IMR-90 (cell line): ENCODE measurements at regions not wholly inside any gene's neighbourhood (a gene's known extent, or its start where the extent isn't known, plus 50 kb on each side); places are given as distances from the start of the nearest gene placed in this dataset.

Experiments used
- ATAC-seq: fragments of 200-7000 bp; cut with Tn5 transposase; 2 replicates; pipeline ENCODE4 v1.9.1; 2020; ENCODE audit warnings: low read depth, mild to moderate bottlenecking, moderate library complexity
- BruUV-seq: library from RNA; stranded (reverse); fragments of 400-500 nt; replicated peaks from 2 replicates; lab custom pipeline; 2021; lab: Mats Ljungman, UMichigan
- CTCF ChIA-PET: fragments of 300-600 bp; formaldehyde crosslinking; extraction: SDS; loops from one replicate; lab custom pipeline; 2021; ENCODE audit warnings: antibody characterized with exemption; lab: Yijun Ruan, JAX
- POLR2A ChIA-PET: fragments of 300-600 bp; sonication (Branson Sonifier 250); formaldehyde crosslinking; loops from one replicate; lab custom pipeline; 2022; ENCODE audit warnings: antibody characterized with exemption; ENCODE audit not compliant: unreplicated experiment; lab: Charles Lee
- DNase-seq: peaks from one replicate; pipeline ENCODE4 v3.0.0; 2013
- H2AFZ ChIP-seq: replicated peaks from 2 replicates; pipeline ENCODE3; 2013; ENCODE audit warnings: low read length, mild to moderate bottlenecking; ENCODE audit not compliant: poor library complexity
- H2AK5ac ChIP-seq: 2 replicates; pipeline ENCODE4 v1.6.1; 2013; ENCODE audit warnings: low read depth, low read length, inconsistent platforms
- H2AK9ac ChIP-seq: replicated peaks from 2 replicates; pipeline ENCODE3; 2013; ENCODE audit warnings: mild to moderate bottlenecking, low read depth, low read length, moderate library complexity; ENCODE audit not compliant: poor library complexity
- H2BK120ac ChIP-seq: 2 replicates; pipeline ENCODE4 v1.6.1; 2013; ENCODE audit warnings: low read depth, low read length, inconsistent platforms
- H2BK15ac ChIP-seq: 3 replicates; pipeline ENCODE4 v1.6.1; 2013; ENCODE audit warnings: low read depth, low read length, inconsistent platforms
- H2BK20ac ChIP-seq: 2 replicates; pipeline ENCODE4 v1.6.1; 2013; ENCODE audit warnings: low read depth, mild to moderate bottlenecking, inconsistent platforms, low read length, moderate library complexity
- H2BK5ac ChIP-seq: 2 replicates; pipeline ENCODE4 v1.6.1; 2013; ENCODE audit warnings: mild to moderate bottlenecking, low read depth, low read length, inconsistent platforms; ENCODE audit not compliant: poor library complexity, severe bottlenecking
- H3K14ac ChIP-seq: replicated peaks from 2 replicates; pipeline ENCODE4 v1.6.1; 2013; ENCODE audit warnings: low read depth, low read length, inconsistent platforms
- H3K18ac ChIP-seq: 2 replicates; pipeline ENCODE4 v1.6.1; 2013; ENCODE audit warnings: low read depth, low read length, control low read depth
- H3K23ac ChIP-seq: 2 replicates; pipeline ENCODE4 v1.6.1; 2013; ENCODE audit warnings: low read depth, low read length, inconsistent platforms
- H3K27ac ChIP-seq: 2 replicates; pipeline ENCODE4 v1.5.1; 2013; ENCODE audit warnings: mild to moderate bottlenecking, control low read depth, low read length; ENCODE audit not compliant: insufficient read depth
- H3K27me3 ChIP-seq: 2 replicates; pipeline ENCODE4 v1.6.1; 2013; ENCODE audit warnings: low read length; ENCODE audit not compliant: control insufficient read depth, insufficient read depth
- H3K36me3 ChIP-seq: 2 replicates; pipeline ENCODE4 v1.6.1; 2013; ENCODE audit warnings: low read length, mixed read lengths; ENCODE audit not compliant: control insufficient read depth, insufficient read depth
- H3K4ac ChIP-seq: 2 replicates; pipeline ENCODE4 v1.6.1; 2013; ENCODE audit warnings: low read depth, low read length, inconsistent platforms
- H3K4me1 ChIP-seq: 2 replicates; pipeline ENCODE4 v1.6.1; 2013; ENCODE audit warnings: low read length, mixed read lengths; ENCODE audit not compliant: control insufficient read depth, insufficient read depth
- H3K4me2 ChIP-seq: 2 replicates; pipeline ENCODE4 v1.6.1; 2013; ENCODE audit warnings: low read depth, mild to moderate bottlenecking, control low read depth, low read length, moderate library complexity
- H3K4me3 ChIP-seq: 2 replicates; pipeline ENCODE4 v1.5.1; 2013; ENCODE audit warnings: low read depth, mild to moderate bottlenecking, control low read depth, low read length, moderate library complexity; ENCODE audit not compliant: insufficient read depth
- H3K56ac ChIP-seq: 2 replicates; pipeline ENCODE4 v1.6.1; 2013; ENCODE audit warnings: low read length, inconsistent platforms; ENCODE audit not compliant: insufficient read depth; ENCODE audit errors: extremely low read depth
- H3K79me1 ChIP-seq, 2 experiments: 2 replicates each; pipeline ENCODE4 v1.6.1; 2013; ENCODE audit warnings: low read length in 2 of 2, inconsistent platforms in 1 of 2, low read depth in 1 of 2
- H3K9ac ChIP-seq: 2 replicates; pipeline ENCODE4 v1.6.1; 2013; ENCODE audit warnings: low read depth, low read length, control low read depth
- H3K9me1 ChIP-seq: 2 replicates; pipeline ENCODE4 v1.6.1; 2013; ENCODE audit warnings: low read length, inconsistent platforms; ENCODE audit not compliant: insufficient read depth
- H3K9me3 ChIP-seq: 2 replicates; pipeline ENCODE4 v1.6.1; 2013; ENCODE audit warnings: low read length; ENCODE audit not compliant: control insufficient read depth, insufficient read depth
- H4K20me1 ChIP-seq: 2 replicates; pipeline ENCODE4 v1.6.1; 2013; ENCODE audit warnings: low read length, inconsistent platforms; ENCODE audit not compliant: insufficient read depth
- H4K5ac ChIP-seq: 2 replicates; pipeline ENCODE4 v1.6.1; 2013; ENCODE audit warnings: mild to moderate bottlenecking, low read depth, low read length, control low read depth
- H4K8ac ChIP-seq, 2 experiments: 2 replicates each; pipeline ENCODE4 v1.6.1; 2013; ENCODE audit warnings: low read depth in 2 of 2, low read length in 2 of 2, control low read depth in 1 of 2, inconsistent platforms in 1 of 2
- H4K91ac ChIP-seq: 2 replicates; pipeline ENCODE4 v1.6.1; 2013; ENCODE audit warnings: low read depth, low read length, inconsistent platforms; ENCODE audit not compliant: insufficient read depth
- MXI1 ChIP-seq: IDR thresholded peaks from 2 replicates; pipeline ENCODE4 v1.6.1; 2012; ENCODE audit warnings: low read depth, mild to moderate bottlenecking, low read length, moderate library complexity, borderline replicate concordance
- WGBS, 2 experiments: methylation state at CpG; one replicate each; pipeline versions ENCODE4 v1.1.5 to v1.1.7; 2013; ENCODE audit warnings: missing lambda C conversion rate in 2 of 2; ENCODE audit not compliant: insufficient read length in 1 of 2; ENCODE audit errors: extremely low coverage in 2 of 2; 5-methylcytosine and 5-hydroxymethylcytosine counted together
- dilution Hi-C: fragments of 300-500 bp; cut with HindIII; formaldehyde crosslinking; loops from one replicate; pipeline ENCODE4 v1.14.3; 2018; ENCODE audit warnings: low sequenced_read_pairs; ENCODE audit not compliant: unreplicated experiment
- in situ Hi-C: fragments of 300-500 bp; cut with MboI; formaldehyde crosslinking; loops from 3 replicates; pipeline ENCODE4 v1.14.3; 2019; ENCODE audit warnings: low sequenced_read_pairs, inconsistent platforms, mixed read lengths
- intact Hi-C: fragments of 100-400 bp; cut with micrococcal nuclease; formaldehyde crosslinking; loops from 2 replicates; pipeline ENCODE4 v1.10.0; 2022

DNA sequence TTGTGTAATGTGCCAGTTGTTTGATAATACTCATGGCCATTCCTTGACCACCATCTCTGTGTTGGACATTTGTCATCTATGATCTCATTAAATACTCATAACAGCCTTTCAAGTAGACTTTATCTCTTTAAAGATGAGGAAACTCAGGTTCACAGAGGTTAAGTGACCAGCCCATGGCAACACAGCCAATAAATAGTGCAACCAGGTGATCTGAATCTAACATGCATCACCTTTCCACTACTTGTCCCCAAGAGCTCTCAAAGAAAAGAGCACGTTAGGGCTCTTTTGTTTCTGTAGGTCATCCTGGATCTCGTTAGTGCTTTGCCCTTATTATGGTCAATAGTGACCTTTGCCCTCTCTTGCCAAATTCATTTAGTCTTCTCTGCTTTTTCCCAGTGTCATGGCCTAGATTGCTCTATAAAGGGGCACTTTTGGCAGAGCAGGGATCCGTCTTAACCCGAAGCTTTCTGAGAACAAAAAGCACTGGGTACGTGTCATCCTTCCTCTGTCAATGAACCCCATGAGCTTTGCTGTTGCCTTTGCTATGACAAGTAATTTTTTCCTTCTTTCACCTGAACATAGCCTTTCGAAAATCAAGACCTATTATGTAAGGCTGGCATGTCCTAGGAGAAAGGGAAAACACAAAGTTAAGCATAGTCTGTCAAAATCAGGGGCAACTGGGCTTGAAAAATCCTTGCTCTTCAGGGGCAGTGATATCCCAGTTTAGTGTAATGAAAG lies 88.0 kb upstream of the PLXNA2 start:
- intact Hi-C loops, result no loop called here
- no peaks in the 10 kb centered on the region for H3K9me1 ChIP-seq
- no peak overlapping the region for H2BK120ac ChIP-seq
- H4K91ac ChIP-seq, result no peak overlapping the region
- ChIA-PET CTCF (no interaction called here), POLR2A (no interaction called here)
- no peak overlapping the region for H4K5ac ChIP-seq
- in situ Hi-C loops, result no loop called here
- dilution Hi-C loops, result no loop called here
- no peaks in the 10 kb centered on the region for H3K9me3 ChIP-seq
- no peak overlapping the region for H3K14ac ChIP-seq
- H3K79me1 ChIP-seq, result no peaks in the 10 kb centered on the region
- ATAC-seq (no peak), DNase-seq (no peak)
- H3K4me3 ChIP-seq, result no peak overlapping the region
- no peak overlapping the region for H2AK9ac ChIP-seq
- no peaks in the 10 kb centered on the region for H4K20me1 ChIP-seq
- no peak overlapping the region for H3K56ac ChIP-seq
- H3K36me3 ChIP-seq, result no peaks in the 10 kb centered on the region
- TF ChIP-seq MXI1, result no peak
- H4K8ac ChIP-seq, result no peak overlapping the region
- H2BK5ac ChIP-seq, result no peak overlapping the region
- H2AK5ac ChIP-seq, result no peak overlapping the region
- no peaks in the 10 kb centered on the region for H3K27me3 ChIP-seq
- 31% methylated on average over 2 of the region's 6 CpGs; no CpG with 5 or more reads in 1 of the 2 experiments for WGBS, 2 experiments
- no peak overlapping the region for H3K9ac ChIP-seq
- H3K4me1 ChIP-seq, result no peaks in the 10 kb centered on the region
- no peak overlapping the region for H3K4me2 ChIP-seq
- no peak overlapping the region for H2BK20ac ChIP-seq
- H3K4ac ChIP-seq, result no peak overlapping the region
- BruUV-seq, result no TSS peak
- H3K27ac ChIP-seq, result no peak overlapping the region
- H2BK15ac ChIP-seq, result no peak overlapping the region
- H3K18ac ChIP-seq, result no peak overlapping the region
- no peak overlapping the region for H2AFZ ChIP-seq
- no peak overlapping the region for H3K23ac ChIP-seq
